HEK293 (cell line): ENCODE measurements at regions not wholly inside any gene's neighbourhood (a gene's known extent, or its start where the extent isn't known, plus 50 kb on each side); places are given as distances from the start of the nearest gene placed in this dataset.
A peak's percentile ranks its signal among the peaks of the same experiment; 100 is the strongest.

Experiments used
- CTCF ChIA-PET: fragments of 350-600 bp; formaldehyde crosslinking; extraction: SDS; loops from one replicate; lab custom pipeline; 2021; ENCODE audit warnings: antibody characterized with exemption; lab: Yijun Ruan, JAX
- POLR2A ChIA-PET: fragments of 300-600 bp; formaldehyde crosslinking; extraction: SDS; loops from one replicate; lab custom pipeline; 2020; ENCODE audit warnings: antibody characterized with exemption, inconsistent platforms; lab: Yijun Ruan, JAX
- H3K27ac ChIP-seq: fragments of 200-500 bp; sonication (Bioruptor generic); 2 replicates; pipeline ENCODE4 v1.5.1; 2014; ENCODE audit warnings: low read depth, low read length, control low read depth, inconsistent platforms; ENCODE audit errors: extremely low read depth
- H3K36me3 ChIP-seq, 2 experiments: fragments of 200-500 bp in 1 of 2; sonication (Bioruptor generic) in 1 of 2; 1 replicate in 1 of 2; 2 replicates in 1 of 2; pipeline ENCODE4 v1.5.1; 2014 to 2017; ENCODE audit warnings: inconsistent platforms in 2 of 2, low read length in 2 of 2; ENCODE audit not compliant: control insufficient read depth in 2 of 2, insufficient read depth in 1 of 2
- H3K4me1 ChIP-seq: fragments of 200-500 bp; sonication (Bioruptor generic); 2 replicates; pipeline ENCODE4 v1.5.1; 2014; ENCODE audit warnings: mild to moderate bottlenecking, low read length, inconsistent platforms; ENCODE audit not compliant: control insufficient read depth, insufficient read depth
- H3K4me3 ChIP-seq: 2 replicates; pipeline ENCODE4 v1.5.1; 2011; ENCODE audit warnings: low read depth, mild to moderate bottlenecking, control low read depth, low read length, moderate library complexity
- H3K9me3 ChIP-seq: fragments of 200-500 bp; sonication (Bioruptor generic); 2 replicates; pipeline ENCODE4 v1.5.1; 2014; ENCODE audit warnings: low read depth, low read length, inconsistent platforms; ENCODE audit not compliant: control insufficient read depth, insufficient read depth
- ATF2 ChIP-seq: fragments of 450-650 bp; formaldehyde crosslinking; IDR thresholded peaks from 2 replicates; pipeline ENCODE4 v1.5.1; 2016; ENCODE audit warnings: missing biosample characterization, missing genetic modification characterization, low read depth
- GFI1B ChIP-seq: fragments of 450-650 bp; formaldehyde crosslinking; IDR thresholded peaks from 2 replicates; pipeline ENCODE4 v1.5.1; 2016; ENCODE audit warnings: missing biosample characterization, missing genetic modification characterization
- GLIS2 ChIP-seq: fragments of 450-650 bp; formaldehyde crosslinking; IDR thresholded peaks from 2 replicates; pipeline ENCODE4 v1.5.1; 2016; ENCODE audit warnings: missing biosample characterization, missing genetic modification characterization
- KLF10 ChIP-seq: fragments of 450-650 bp; IDR thresholded peaks from 2 replicates; pipeline ENCODE4 v1.5.1; 2018; ENCODE audit warnings: missing biosample characterization, mild to moderate bottlenecking, missing genetic modification characterization
- PRDM4 ChIP-seq: fragments of 450-650 bp; formaldehyde crosslinking; IDR thresholded peaks from 2 replicates; pipeline ENCODE4 v1.5.1; 2017; ENCODE audit warnings: missing biosample characterization, missing genetic modification characterization
- TCF7L2 ChIP-seq: IDR thresholded peaks from 2 replicates; pipeline ENCODE4 v1.6.1; 2011; ENCODE audit warnings: low read depth, mild to moderate bottlenecking, inconsistent platforms, low read length, moderate library complexity, borderline replicate concordance
- ZFP3 ChIP-seq: fragments of 450-650 bp; formaldehyde crosslinking; IDR thresholded peaks from 2 replicates; pipeline ENCODE4 v1.5.1; 2016; ENCODE audit warnings: low read depth, missing biosample characterization, missing genetic modification characterization
- ZNF148 ChIP-seq: fragments of 450-650 bp; formaldehyde crosslinking; IDR thresholded peaks from 2 replicates; pipeline ENCODE4 v1.5.0; 2017; ENCODE audit warnings: missing biosample characterization, missing genetic modification characterization, borderline replicate concordance
- ZNF169 ChIP-seq: fragments of 450-650 bp; formaldehyde crosslinking; IDR thresholded peaks from 2 replicates; pipeline ENCODE4 v1.5.1; 2016; ENCODE audit warnings: missing biosample characterization, missing genetic modification characterization
- ZNF174 ChIP-seq: fragments of 450-650 bp; formaldehyde crosslinking; IDR thresholded peaks from 2 replicates; pipeline ENCODE4 v1.5.0; 2017; ENCODE audit warnings: missing biosample characterization, mild to moderate bottlenecking, missing genetic modification characterization
- ZNF2 ChIP-seq: fragments of 450-650 bp; formaldehyde crosslinking; IDR thresholded peaks from 2 replicates; pipeline ENCODE4 v1.5.1; 2016; ENCODE audit warnings: missing biosample characterization, missing genetic modification characterization
- ZNF292 ChIP-seq: fragments of 450-650 bp; formaldehyde crosslinking; IDR thresholded peaks from 2 replicates; pipeline ENCODE4 v1.5.1; 2016; ENCODE audit warnings: low read depth, missing biosample characterization, missing genetic modification characterization, borderline replicate concordance
- ZNF518A ChIP-seq: fragments of 450-650 bp; formaldehyde crosslinking; conservative IDR thresholded peaks from 2 replicates; pipeline ENCODE4 v1.5.1; 2016; ENCODE audit warnings: low read depth, missing biosample characterization, missing genetic modification characterization
- ZNF571 ChIP-seq: fragments of 450-650 bp; formaldehyde crosslinking; IDR thresholded peaks from 2 replicates; pipeline ENCODE4 v1.5.0; 2017; ENCODE audit warnings: missing biosample characterization, missing genetic modification characterization
- ZNF580 ChIP-seq: fragments of 450-650 bp; formaldehyde crosslinking; IDR thresholded peaks from 2 replicates; pipeline ENCODE4 v1.5.1; 2016; ENCODE audit warnings: missing biosample characterization, missing genetic modification characterization
- ZNF624 ChIP-seq: fragments of 450-650 bp; formaldehyde crosslinking; IDR thresholded peaks from 2 replicates; pipeline ENCODE4 v1.5.1; 2017; ENCODE audit warnings: missing biosample characterization, missing genetic modification characterization
- ZNF626 ChIP-seq: fragments of 450-650 bp; sonication (Bioruptor Pico); formaldehyde crosslinking; IDR thresholded peaks from 2 replicates; pipeline ENCODE4 v1.5.1; 2018; ENCODE audit warnings: missing biosample characterization, missing genetic modification characterization, inconsistent platforms
- ZNF629 ChIP-seq: fragments of 450-650 bp; formaldehyde crosslinking; IDR thresholded peaks from 2 replicates; pipeline ENCODE4 v1.5.1; 2017; ENCODE audit warnings: missing biosample characterization, missing genetic modification characterization
- ZNF843 ChIP-seq: fragments of 450-650 bp; formaldehyde crosslinking; IDR thresholded peaks from 2 replicates; pipeline ENCODE4 v1.5.1; 2016; ENCODE audit warnings: missing biosample characterization, missing genetic modification characterization

GRCh38 chr11:112694245-112694644 lies 267.0 kb upstream of the NCAM1 start:
- TF ChIP-seq GLIS2 (tag by site-specific recombination) (no peak), ZFP3 (tag by site-specific recombination) (no peak), ZNF580 (tag by site-specific recombination) (no peak), ZNF629 (no peak), ZNF518A (no peak), ZNF174 (tag by site-specific recombination) (no peak), ZNF843 (tag by site-specific recombination) (no peak), ZNF624 (tag by site-specific recombination) (no peak), ZNF2 (tag by site-specific recombination) (no peak), GFI1B (no peak), ZNF148 (tag by site-specific recombination) (no peak), KLF10 (tag by site-specific recombination) (no peak), TCF7L2 (no peak), ZNF292 (no peak), ZNF169 (no peak), ZNF626 (tag by site-specific recombination) (no peak), PRDM4 (no peak)
- CTCF ChIA-PET = interaction anchor here (1.0 kb wide), 1 partner anchor 420 kb away, joined by 5 read pairs; no protein-coding TSS in a partner anchor
- POLR2A ChIA-PET = no interaction called here

GRCh38 chr11:112694813-112695212 lies 266.4 kb upstream of the NCAM1 start:
- POLR2A ChIA-PET = no interaction called here
- CTCF ChIA-PET = interaction anchor here (0.7 to 1.0 kb wide), 3 partner anchors 172 to 713 kb away, joined by 3 to 5 read pairs (median 4); no protein-coding TSS in a partner anchor

More at GRCh38 chr11:112694245-112694644, 267.0 kb upstream of the NCAM1 start:
- H3K36me3 ChIP-seq = no peaks in the 10 kb centered on the region
- H3K4me1 ChIP-seq = no peaks in the 10 kb centered on the region
- H3K9me3 ChIP-seq = no peaks in the 10 kb centered on the region
- no peak overlapping the region for H3K4me3 ChIP-seq
- H3K27ac ChIP-seq = no peak overlapping the region

More at GRCh38 chr11:112694813-112695212, 266.4 kb upstream of the NCAM1 start:
- TF ChIP-seq ATF2 (peak; percentile 41), ZNF571 (tag by site-specific recombination) (no peak)
- Histone ChIP-seq H3K27ac (no peak overlapping the region), H3K4me3 (no peak overlapping the region), H3K4me1 (no peaks in the 10 kb centered on the region), H3K9me3 (no peaks in the 10 kb centered on the region), H3K36me3 (no peaks in the 10 kb centered on the region)
